DOHH2 (cell line): ENCODE measurements at regions not wholly inside any gene's neighbourhood (a gene's known extent, or its start where the extent isn't known, plus 50 kb on each side); places are given as distances from the start of the nearest gene placed in this dataset.

Experiments
- H3F3A ChIP-seq: fragments of 200-600 bp; sonication (generic), shearing (Covaris generic); 2 replicates; pipeline ENCODE4 v1.6.0; 2016; ENCODE audit warnings: antibody characterized with exemption, mild to moderate bottlenecking; ENCODE audit not compliant: control insufficient read depth, insufficient read depth
- H3K27ac ChIP-seq: fragments of 200-600 bp; sonication (generic); 2 replicates; pipeline ENCODE4 v1.5.1; 2014; ENCODE audit warnings: low read depth, mild to moderate bottlenecking, low read length, moderate library complexity
- H3K27me3 ChIP-seq: fragments of 200-600 bp; sonication (generic); 2 replicates; pipeline ENCODE4 v1.6.1; 2014; ENCODE audit warnings: mild to moderate bottlenecking, low read length, mixed read lengths; ENCODE audit not compliant: control insufficient read depth
- H3K36me3 ChIP-seq: fragments of 200-600 bp; sonication (generic); 2 replicates; pipeline ENCODE4 v1.6.1; 2014; ENCODE audit warnings: mild to moderate bottlenecking, low read length, moderate library complexity, mixed read lengths; ENCODE audit not compliant: control insufficient read depth
- H3K4me1 ChIP-seq: fragments of 200-600 bp; sonication (generic); 2 replicates; pipeline ENCODE4 v1.6.1; 2014; ENCODE audit warnings: mild to moderate bottlenecking, low read length, mixed read lengths; ENCODE audit not compliant: control insufficient read depth
- H3K4me2 ChIP-seq: fragments of 200-600 bp; sonication (generic); 2 replicates; pipeline ENCODE4 v1.6.0; 2014; ENCODE audit warnings: mild to moderate bottlenecking, low read length, moderate library complexity
- H3K4me3 ChIP-seq: fragments of 200-600 bp; sonication (generic); 2 replicates; pipeline ENCODE4 v1.5.1; 2014; ENCODE audit warnings: mild to moderate bottlenecking, low read length, mixed read lengths
- H3K79me2 ChIP-seq: fragments of 200-600 bp; sonication (generic); 2 replicates; pipeline ENCODE4 v1.6.1; 2014; ENCODE audit warnings: mild to moderate bottlenecking, low read length, mixed read lengths; ENCODE audit not compliant: control insufficient read depth
- H3K9me2 ChIP-seq: fragments of 200-600 bp; sonication (generic); replicated peaks from 2 replicates; pipeline ENCODE4 v1.6.1; 2014; ENCODE audit warnings: mild to moderate bottlenecking, low read length, mixed read lengths; ENCODE audit not compliant: control insufficient read depth
- H3K9me3 ChIP-seq: fragments of 200-600 bp; sonication (generic); 2 replicates; pipeline ENCODE4 v1.6.1; 2014; ENCODE audit warnings: antibody characterized with exemption, low read length, mixed read lengths; ENCODE audit not compliant: control insufficient read depth, insufficient read depth
- H4K20me1 ChIP-seq: fragments of 200-600 bp; sonication (generic); 2 replicates; pipeline ENCODE4 v1.6.0; 2014; ENCODE audit warnings: low read depth, mild to moderate bottlenecking, antibody characterized with exemption, low read length, moderate library complexity; ENCODE audit not compliant: control insufficient read depth, insufficient read depth
- EZH2phosphoT487 ChIP-seq: fragments of 200-600 bp; sonication (generic); IDR thresholded peaks from 2 replicates; pipeline ENCODE4 v1.6.1; 2017; ENCODE audit warnings: borderline replicate concordance, mild to moderate bottlenecking, antibody characterized with exemption, low read length, moderate library complexity, mixed read lengths
- TF ChIP-seq, protein P1 (sequence below): fragments of 200-600 bp; sonication (generic); IDR thresholded peaks from one replicate; pipeline ENCODE4 v1.5.1; 2014; ENCODE audit warnings: antibody characterized with exemption, mild to moderate bottlenecking, low read depth, low read length; ENCODE audit not compliant: poor library complexity, severe bottlenecking

GRCh38 chr10:108187408-108188012, 1023.0 kb upstream of the SORCS1 start:
- no peak overlapping the region for H3K4me2 ChIP-seq
- H3K4me1 ChIP-seq: no peaks in the 10 kb centered on the region
- TF ChIP-seq EZH2phosphoT487: no peak
- TF ChIP-seq, protein P1, sequence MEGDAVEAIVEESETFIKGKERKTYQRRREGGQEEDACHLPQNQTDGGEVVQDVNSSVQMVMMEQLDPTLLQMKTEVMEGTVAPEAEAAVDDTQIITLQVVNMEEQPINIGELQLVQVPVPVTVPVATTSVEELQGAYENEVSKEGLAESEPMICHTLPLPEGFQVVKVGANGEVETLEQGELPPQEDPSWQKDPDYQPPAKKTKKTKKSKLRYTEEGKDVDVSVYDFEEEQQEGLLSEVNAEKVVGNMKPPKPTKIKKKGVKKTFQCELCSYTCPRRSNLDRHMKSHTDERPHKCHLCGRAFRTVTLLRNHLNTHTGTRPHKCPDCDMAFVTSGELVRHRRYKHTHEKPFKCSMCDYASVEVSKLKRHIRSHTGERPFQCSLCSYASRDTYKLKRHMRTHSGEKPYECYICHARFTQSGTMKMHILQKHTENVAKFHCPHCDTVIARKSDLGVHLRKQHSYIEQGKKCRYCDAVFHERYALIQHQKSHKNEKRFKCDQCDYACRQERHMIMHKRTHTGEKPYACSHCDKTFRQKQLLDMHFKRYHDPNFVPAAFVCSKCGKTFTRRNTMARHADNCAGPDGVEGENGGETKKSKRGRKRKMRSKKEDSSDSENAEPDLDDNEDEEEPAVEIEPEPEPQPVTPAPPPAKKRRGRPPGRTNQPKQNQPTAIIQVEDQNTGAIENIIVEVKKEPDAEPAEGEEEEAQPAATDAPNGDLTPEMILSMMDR: no peak
- no peaks in the 10 kb centered on the region for H4K20me1 ChIP-seq
- H3K27ac ChIP-seq: no peak overlapping the region
- no peaks in the 10 kb centered on the region for H3K9me2 ChIP-seq
- no peaks in the 10 kb centered on the region for H3K79me2 ChIP-seq
- no peak overlapping the region for H3K4me3 ChIP-seq
- no peaks in the 10 kb centered on the region for H3K27me3 ChIP-seq
- no peaks in the 10 kb centered on the region for H3K36me3 ChIP-seq
- H3K9me3 ChIP-seq: peaks cover 4% of the 10 kb centered on the region; the same call in 1 of the 2 replicates
- H3F3A ChIP-seq: no peaks in the 10 kb centered on the region

GRCh38 chr10:108184114-108184513, 1019.6 kb upstream of the SORCS1 start:
- H3K4me1 ChIP-seq: no peaks in the 10 kb centered on the region
- H3K27me3 ChIP-seq: no peaks in the 10 kb centered on the region
- H3K9me2 ChIP-seq: no peaks in the 10 kb centered on the region
- TF ChIP-seq EZH2phosphoT487: no peak
- TF ChIP-seq, protein P1: no peak
- H4K20me1 ChIP-seq: no peaks in the 10 kb centered on the region
- no peak overlapping the region for H3K4me2 ChIP-seq
- no peak overlapping the region for H3K27ac ChIP-seq
- H3K4me3 ChIP-seq: no peak overlapping the region
- H3K36me3 ChIP-seq: no peaks in the 10 kb centered on the region
- H3F3A ChIP-seq: no peaks in the 10 kb centered on the region
- no peaks in the 10 kb centered on the region for H3K79me2 ChIP-seq
- no peaks in the 10 kb centered on the region for H3K9me3 ChIP-seq

GRCh38 chr10:108180878-108181277, 1016.4 kb upstream of the SORCS1 start:
- H3F3A ChIP-seq: no peaks in the 10 kb centered on the region
- TF ChIP-seq, protein P1: no peak
- TF ChIP-seq EZH2phosphoT487: no peak
- H3K4me1 ChIP-seq: no peaks in the 10 kb centered on the region
- no peaks in the 10 kb centered on the region for H3K36me3 ChIP-seq
- H4K20me1 ChIP-seq: no peaks in the 10 kb centered on the region
- H3K27me3 ChIP-seq: no peaks in the 10 kb centered on the region
- H3K9me3 ChIP-seq: no peaks in the 10 kb centered on the region
- no peak overlapping the region for H3K4me2 ChIP-seq
- H3K9me2 ChIP-seq: no peaks in the 10 kb centered on the region
- no peak overlapping the region for H3K4me3 ChIP-seq
- H3K79me2 ChIP-seq: no peaks in the 10 kb centered on the region
- no peak overlapping the region for H3K27ac ChIP-seq
